Fibroblast of skin of abdomen (primary cell): ENCODE measurements at regions not wholly inside any gene's neighbourhood (a gene's known extent, or its start where the extent isn't known, plus 50 kb on each side); places are given as distances from the start of the nearest gene placed in this dataset.

ENCODE experiments used
- DNase-seq: peaks from one replicate; pipeline ENCODE4 v3.0.0-alpha.2; 2013

DNA sequence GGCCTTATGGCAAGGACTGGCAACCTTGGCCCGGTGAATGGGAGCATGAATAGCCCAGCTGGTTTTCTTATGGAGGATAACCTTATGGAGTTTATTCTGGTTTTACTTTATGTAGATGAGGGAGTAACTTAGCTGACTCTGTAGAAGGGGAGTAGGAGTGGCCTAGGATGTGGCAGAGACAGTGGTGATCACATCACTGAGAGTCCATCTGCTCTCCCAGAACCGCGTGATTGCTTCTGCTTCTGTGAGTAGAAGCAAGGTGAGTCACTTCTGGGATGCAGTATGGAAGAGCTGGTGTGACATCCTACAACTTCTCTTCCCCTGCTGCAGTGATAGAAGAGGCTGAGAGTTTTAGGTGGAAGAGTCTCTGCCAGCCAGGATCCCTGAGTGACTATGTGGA is 129.2 kb downstream of the RPS24 start:
- no peak for DNase-seq

DNA sequence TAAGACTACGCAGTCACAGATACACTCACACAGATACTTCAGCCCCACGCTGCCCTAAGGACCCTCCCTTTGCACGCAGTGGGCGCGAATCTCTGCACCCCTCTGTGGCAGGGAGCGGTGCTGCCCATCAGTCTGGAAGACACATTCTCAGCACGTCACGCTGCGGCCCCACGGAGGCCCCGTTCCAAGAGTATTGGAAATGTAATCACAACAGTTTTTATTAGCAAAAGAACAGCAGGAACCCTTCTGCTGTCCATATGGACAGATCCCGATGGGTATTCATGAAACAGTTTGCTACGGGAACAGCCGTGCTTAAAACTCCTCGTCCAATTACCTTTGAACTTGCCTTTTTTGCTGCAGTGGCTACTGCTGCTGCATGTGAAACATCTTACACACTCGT is 131.0 kb downstream of the RPS24 start:
- DNase-seq = no peak

DNA sequence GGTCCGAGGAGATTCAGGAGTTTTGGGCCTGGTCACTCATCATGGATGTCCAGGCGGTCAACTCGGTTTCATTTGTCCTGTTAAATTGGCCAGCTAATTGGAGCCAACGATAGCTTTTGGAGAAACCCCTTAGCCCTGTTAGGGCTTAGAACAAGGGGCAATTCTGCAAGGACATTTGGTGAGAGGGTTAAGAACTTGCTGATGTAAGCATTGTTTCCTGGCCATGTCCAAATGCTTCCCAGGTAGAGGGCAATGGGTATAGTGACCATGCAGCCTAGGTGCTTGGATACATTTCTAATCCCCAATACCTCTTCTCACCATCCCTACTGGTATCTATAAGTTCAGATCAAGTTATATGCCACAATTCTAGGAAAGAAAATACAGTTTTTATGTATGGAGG is 131.5 kb downstream of the RPS24 start:
- DNase-seq = no peak

DNA sequence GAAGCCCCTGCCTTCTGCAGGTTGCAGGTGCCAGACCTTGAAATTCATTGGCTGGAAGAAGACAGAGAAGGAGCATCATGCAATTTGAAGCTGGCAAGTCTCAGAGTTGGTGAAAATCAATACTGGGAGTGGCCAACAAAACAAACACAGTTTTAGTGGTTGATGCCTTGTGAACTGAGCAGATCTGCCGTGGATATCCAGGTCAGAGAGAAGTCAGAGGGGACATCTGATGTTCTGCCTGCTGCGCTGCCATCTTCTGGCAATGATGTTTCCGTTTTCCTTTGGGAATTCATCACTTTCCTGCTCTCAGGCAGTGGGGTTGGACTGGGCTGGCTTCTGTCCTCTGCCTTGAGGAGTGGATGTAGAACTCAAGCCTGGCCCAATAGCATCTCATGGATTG is 132.0 kb downstream of the RPS24 start:
- DNase-seq = no peak

DNA sequence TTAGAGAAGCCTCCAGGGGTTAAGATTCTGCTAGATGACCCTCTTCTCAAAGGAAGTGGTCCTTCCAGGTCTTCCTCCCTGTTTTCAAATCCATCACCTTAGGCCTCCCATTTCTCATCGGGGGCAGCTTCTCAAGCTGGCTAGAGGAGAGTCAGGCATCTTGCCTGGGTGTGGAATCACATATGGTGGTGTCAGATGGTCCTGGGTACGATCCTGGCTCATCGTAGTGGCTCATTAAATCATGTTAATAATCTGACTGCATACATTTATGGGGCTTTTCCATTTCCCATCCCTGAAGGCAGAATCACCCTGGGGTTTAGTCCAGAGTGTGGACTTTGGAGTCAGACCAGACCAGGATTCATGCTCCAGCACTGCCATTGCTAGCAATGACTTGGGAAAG is 132.6 kb downstream of the RPS24 start:
- no peak for DNase-seq

DNA sequence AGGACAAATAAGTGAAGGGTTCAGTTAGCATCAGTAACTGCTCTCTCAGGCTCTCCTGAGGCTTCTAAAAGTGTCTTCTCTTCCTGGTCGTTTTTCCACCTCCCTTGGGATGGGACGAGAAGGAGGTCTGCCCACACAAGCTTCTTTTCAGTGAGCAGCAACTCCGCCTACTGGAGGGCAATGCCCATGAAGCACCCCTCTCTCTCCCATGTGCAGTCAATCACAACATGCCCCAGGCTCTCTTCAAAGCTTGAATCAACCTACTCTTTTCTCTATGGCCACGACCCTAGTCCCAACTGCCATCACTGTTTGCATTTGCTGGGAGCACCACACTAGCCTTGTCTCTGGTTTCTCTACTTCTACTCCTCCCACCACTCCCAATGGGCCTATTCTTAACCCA is 135.6 kb downstream of the RPS24 start:
- no peak for DNase-seq

DNA sequence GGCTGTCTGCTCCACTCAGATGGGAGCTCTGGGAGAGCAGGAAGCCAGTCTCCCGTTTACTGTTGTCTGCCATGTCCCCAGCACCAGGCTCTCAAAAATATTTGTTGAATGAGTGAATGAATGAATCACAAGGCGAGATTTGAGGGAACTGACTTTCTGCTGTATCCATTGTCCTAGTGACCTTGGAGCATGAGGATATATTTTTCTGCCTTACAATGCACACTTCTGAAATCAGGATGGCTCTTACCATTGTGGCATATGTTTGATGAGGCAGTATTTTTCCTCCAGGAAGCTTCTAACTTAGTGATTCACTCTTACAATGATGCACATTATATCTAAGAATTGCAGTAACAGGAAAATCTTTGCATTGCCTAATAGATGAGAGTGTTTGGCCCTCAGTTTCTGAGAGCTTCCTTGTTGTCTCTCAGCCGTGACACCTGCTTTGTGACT is 136.4 kb downstream of the RPS24 start:
- peak; percentile 50 for DNase-seq

DNA sequence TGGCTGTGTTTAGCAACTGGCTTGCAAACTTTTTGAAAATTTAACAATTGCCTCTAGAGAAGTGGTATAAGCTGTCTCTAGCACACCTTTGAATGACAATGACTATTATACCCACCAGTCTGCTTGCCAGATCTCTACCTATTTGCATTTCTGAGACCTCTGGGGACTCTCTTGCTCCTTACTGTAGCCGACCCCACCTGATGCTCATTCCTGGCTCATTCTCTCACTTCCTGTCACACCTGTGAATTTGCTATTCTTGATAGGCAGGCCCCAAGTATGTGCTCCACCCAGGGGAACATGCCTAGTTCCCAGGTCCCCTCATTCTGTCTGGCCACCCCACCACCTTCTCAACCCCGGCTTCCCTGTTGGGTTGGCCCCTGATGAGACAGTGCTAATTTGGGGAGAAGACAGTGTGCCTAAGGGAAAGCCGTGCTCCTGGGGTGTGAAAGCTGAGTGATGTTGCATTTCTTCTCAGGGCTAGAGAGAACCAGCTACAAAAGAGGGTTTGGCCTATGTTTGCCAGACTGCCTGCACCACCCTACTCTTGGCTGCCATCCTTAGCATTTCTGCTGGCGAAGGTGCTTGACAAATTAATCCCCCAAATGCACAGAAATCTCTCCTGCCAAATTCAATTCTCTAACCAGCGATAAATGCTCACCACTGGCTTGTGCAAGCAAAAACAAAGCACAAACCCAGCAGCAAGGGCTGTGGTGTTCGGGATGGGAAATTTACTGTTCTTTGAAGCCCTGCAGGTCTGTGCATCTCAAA is 138.2 kb downstream of the RPS24 start:
- no peak for DNase-seq

DNA sequence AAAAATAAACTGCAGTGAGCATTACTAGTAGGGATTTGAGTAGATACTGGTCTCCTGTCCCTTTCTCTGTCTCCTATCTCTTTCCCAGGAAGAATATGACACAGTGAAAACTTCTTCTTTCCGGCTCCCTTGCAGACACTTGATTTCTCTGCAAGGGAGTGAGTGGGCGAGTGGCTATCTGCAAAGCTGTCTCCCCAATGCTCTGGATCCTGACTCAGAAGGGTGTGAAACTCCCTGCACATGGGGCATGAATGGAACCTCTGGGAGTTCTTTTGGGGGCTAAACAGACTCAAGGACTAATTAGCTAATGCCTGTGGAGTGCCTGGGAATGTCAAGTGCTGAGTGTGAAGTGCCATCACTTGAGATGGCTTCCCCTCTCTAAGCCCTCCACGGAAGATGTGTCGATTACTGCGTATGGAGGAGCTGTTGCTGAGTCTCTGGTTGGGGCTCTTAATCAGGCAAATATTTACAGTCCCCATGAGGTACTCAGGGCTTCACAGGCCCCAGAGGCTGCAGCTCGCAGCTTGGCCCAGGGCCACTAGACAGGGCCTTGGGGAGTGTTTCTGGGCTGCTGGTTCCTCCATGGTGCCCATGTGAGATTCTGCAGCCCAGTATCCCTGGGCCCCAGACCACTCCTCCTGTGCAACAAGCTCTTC is 139.8 kb downstream of the RPS24 start:
- DNase-seq = no peak

DNA sequence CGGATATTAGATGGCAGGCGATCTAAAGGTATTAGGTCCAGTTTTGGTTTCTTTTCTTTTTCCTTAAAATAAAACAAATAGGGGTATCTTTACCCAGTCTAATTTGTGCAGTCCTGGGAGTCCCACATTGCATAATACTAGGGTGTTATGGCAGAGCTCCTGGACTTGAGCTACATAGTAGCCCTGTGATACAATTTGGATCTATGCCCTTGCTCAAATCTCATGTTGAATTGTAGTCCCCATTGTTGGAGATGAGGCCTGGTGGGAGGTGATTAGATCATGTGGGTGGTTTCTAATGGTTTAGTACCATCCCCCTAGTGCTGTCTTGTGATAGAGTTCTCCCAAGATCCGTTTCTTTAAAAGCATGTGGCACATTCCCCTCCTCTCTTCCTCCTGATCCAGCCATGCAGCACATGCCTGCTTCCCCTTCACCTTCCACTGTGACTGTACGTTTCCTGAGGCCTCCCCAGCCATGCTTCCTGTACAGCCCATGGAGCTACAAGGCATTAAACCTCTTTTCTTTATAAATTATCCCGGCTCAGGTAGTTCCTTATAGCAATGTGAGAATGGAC is 141.9 kb downstream of the RPS24 start:
- DNase-seq = peak; percentile 14

DNA sequence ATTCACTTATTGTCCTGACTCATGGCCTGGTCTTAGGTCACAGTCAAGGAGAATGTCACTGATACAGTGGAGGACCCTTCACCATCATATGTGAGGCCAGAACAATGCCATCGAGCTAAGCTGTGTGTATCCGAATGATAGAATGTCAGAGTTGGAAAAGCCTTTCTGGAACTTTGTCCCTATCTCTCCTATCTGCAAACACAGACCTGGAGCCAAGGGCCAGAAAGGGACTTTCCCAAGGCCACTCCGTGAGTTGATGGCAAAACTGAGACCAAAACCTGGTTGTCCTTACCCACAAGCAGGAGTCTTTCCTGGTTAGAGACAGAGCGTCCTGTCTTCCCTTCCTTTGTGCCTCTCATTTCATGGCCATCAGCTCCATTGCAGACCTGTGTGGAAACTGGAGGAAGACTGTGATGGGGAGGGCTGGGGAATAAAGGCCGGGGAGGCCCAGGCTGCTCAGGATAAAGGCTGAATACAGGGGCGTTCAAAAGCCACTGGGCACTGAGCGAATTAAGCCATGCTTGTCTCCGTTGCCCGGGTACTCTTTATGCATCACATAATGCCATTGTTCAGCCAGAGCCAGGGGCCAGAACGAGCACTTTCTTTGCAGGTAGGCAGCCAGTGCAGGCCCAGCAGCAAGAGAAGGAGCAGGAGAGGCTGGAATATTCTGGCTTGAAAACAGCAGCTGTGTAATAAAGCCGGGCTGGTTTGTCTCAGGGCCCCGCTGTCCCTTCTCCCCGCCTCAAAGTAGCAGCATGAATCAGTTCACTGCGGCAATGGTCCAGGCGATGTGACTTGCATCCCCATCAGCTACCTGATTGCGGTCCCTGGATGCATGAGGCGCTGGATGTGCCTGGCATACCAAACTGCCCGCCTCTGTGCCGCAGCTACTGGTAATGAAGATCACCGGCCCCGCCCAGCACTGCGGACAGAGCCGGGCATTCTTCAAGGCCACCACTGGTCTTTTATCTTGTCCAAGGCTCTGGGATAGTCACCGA is 143.0 kb downstream of the RPS24 start:
- DNase-seq = no peak

DNA sequence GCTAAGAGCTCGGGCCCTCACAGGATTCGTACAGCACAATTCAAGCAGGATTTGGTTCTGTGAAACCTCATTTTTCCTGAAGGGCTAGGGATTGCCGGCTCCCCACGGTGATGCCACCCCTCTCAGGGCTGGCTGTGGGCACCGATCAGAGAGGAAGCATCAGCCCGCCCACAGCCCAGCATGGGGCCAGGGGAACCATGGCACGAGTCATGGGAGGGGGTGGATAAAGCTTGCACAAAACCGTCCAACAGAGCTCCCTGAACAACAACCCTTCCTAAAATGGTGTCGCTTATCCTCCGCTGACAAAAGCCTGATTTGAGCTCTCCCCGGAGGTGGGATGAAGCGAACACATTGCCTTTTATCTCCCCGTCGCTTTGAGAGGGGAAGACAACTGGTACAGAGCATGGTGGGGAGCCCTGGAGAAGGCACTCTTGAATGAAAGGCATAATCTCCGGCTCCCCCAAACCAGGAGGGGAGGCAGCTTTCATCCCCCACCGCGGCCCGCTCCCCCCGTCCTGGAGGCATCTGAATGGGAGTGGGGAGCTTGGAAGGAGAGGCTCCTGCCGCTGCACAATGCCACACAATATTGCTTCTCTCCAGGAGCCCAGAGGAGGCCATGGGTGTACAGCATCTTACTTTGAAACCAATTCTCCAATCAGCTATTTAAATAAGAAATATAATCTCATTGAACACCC is 144.0 kb downstream of the RPS24 start:
- no peak for DNase-seq

DNA sequence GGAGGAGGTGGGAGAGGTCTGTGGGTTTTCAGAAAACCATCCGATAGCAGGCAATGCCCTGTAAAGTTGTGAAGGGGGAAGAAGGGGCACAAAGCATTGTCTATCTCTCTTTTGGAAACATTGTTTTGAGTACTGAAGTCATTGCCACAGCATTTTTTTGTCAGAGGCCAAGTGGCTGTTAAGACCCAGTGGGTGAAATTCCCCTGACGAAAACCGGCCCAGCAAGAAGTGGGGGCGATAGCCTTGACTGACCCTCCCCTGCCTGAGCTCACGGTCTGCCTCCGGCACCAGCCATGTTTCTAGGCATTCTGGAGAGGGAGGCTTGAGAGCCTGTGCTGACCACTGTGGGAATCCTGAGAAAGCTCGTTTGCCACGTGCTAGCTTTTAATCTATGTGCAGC is 144.7 kb downstream of the RPS24 start:
- no peak for DNase-seq

DNA sequence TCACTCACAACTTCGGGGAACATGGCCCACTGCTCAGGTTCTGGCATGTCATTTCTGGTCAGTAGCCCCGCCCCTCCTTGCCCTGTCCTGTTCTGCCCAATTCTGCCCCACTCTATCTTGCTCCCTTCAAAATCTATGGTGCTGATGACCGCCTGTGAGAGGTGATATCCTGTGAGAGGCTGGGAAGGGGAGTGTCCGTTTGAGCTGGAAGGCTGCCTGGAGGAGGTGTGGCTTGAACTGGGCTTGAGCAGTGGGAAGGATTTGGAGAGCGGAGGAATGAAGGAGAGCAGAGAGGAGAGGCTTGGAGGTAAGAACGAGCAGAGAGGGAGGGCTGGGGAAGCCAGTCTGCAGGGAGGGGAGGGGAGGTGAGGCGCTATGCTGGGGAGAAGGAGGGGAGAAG is 145.3 kb downstream of the RPS24 start:
- DNase-seq = peak; percentile 23

DNA sequence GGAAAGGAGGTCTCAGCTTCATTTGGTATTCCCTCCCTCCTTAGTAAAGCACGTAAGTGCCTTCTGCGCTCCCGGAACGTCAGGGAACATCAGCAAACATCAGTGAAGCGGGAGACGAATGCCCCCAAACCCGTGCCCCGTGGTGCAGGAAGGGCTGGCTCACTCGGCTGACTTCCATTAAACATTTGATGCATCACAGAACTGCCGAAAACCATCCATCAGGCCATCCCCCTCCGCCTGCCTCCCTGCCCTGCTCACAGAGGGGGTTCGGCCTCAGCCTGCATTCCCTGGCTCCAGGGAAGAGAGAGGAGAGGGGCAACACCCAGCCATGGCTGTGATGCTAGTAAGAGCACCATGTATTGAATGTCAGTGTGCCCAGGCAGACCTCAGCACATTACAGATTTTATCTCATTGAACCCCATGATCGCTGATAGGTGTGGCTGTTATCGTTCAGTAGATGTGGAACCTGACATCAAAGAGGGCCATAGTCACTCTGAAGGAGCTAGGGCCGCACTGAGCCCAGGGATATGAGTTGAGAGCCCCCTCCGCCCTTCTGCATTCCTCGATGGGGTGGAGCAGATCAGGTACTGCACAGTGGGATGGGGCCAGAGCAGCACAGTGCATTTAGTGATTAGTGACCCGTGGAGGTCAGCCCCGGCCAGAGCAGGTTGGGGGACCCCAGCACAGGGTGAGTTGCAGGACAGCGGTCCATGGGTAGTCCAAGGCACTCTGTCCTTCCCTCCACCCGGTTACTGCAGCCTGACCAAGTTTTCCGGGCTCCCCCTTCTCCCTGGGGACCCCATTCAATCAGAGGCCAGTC is 146.4 kb downstream of the RPS24 start:
- no peak for DNase-seq

DNA sequence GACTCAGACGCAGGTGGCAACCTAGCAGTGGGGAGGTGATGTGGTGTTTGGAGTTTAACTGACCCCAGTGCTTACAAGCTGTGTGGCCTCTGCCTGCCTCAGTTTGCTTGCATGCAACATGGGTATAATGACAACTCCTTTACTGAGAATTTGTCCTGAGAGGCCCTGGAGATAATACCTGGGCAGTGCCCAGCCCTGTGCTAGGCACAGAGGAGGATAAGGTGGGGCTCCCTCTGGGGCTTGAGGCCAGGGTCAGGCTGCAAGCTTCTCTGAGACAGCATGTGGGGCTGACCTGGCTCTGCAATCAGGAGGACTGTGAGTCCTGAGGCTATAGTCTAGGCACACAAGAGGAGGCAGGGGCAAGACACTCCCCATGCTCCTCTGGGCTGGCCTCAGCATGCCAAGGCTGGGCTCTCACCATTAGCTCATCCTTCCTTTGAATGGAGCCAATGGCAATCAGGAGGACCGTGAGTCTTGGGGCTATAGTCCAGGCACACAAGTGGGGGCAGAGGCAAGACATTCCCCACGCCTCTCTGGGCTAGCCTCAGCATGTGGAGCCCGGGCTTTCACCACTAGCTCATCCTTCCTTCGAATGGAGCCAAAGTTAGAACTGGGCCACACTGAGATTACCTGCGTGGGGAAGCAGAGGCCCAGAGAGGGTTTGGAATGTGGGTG is 147.9 kb downstream of the RPS24 start:
- no peak for DNase-seq

DNA sequence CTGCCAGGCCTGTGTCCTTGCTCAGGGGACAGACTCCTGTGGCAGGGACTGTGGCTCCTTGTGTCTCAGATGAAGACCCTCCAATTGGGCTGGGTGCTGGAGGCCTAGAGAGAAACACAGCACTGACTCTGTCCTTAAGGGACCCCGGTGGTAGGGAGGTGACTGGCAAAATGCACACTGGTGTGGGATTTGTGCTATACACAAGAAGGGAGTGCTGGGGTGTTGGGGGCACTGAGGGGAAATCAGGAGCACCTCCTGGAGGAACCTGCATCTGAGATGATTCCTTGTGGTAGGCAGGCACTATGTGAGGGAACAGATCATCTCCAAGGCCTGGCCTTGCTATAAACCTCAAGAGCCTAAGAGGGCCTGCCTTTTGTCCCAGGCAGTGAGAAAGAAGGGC is 149.2 kb downstream of the RPS24 start:
- no peak for DNase-seq

DNA sequence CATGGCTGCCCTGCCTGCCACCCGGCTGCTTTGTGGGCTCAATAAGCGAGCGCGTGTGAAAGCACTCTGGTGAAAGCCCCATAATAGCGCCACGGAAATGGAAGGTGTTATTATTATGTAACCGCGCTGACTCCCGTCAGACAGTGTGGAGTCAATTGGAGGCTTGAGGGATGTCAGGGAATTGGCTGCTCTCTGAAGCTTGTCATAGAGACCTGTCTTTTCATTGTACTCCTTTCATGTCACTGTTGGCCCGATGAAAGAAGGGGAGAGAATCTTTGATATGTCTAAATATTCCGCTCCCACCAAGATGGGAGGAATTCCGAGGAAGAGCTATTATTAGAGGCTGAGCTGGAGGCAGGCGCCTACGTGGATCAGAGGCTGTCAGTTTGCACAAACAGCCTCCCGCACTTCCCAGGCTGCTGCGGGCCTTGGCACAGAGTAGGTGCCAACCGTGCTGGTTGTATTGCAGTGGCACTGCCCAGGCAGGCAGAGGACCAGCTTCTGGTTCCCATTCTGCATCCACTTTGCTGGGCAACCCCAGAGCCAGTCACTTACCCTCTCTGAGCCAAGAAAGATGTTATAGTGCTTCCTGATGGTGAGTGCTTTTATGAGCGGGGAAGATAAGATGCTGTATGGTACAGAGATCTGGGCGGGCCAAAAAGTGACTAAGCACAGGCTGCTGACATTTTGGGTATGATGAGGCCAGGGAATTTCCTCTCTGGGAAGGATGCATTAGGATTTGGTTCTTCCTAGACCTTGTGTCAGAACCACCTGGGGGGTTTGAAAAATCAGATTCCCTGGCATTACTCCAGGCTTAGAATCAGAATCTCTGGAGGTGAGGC is 151.4 kb downstream of the RPS24 start:
- DNase-seq = no peak

DNA sequence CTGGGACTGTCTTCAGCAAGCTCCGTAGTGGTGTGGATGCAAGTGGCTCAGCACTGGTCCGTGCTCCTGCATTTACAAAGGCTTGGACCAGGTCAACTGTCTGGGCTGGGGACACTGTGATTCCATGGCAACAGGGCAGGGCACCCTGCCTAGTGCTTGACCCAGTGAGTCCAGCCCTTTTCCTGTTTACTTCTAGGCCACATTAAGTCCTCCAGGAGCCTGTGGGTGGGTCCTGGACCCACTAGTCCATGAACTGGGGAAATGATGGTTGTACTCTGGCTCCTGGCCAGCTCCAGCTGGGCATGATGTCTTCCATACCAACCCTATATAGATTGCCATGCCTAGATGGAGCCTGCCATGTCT is 152.0 kb downstream of the RPS24 start:
- no peak for DNase-seq

DNA sequence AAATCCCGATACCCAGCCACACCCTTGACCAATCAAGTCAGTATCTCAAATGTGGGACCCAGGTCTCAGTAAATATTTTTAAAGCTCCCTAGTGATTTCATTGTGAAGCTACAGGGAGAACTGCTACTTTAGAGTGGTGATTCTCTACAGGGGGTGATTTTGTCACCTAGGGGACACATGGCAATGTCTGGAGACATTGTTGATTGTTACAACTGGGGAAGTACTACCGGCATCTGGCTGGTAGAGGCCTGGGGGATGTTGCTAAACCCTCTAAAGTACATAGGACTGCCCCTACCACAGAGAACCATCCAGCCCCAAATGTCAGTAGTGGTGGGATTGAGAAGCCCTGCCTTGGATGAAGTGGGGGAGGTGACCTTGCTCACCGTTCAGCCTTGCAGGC is 152.9 kb downstream of the RPS24 start:
- DNase-seq = no peak
